HepG2 (cell line): ENCODE measurements at regions not wholly inside any gene's neighbourhood (a gene's known extent, or its start where the extent isn't known, plus 50 kb on each side); places are given as distances from the start of the nearest gene placed in this dataset.
"Not testable (repeated sequence)": the region's sequence is repeated elsewhere in the genome, so short reads cannot be mapped to it uniquely, and the experiment has no call there.

Experiments
- ATF7 ChIP-seq, 2 experiments: fragments of 450-650 bp in 1 of 2; sonication (generic) in 1 of 2; formaldehyde crosslinking in 1 of 2; IDR thresholded peaks; 2 replicates each; pipeline versions ENCODE4 v1.4.0 to v1.6.1; 2016 to 2020; ENCODE audit warnings: antibody characterized with exemption in 1 of 2, mild to moderate bottlenecking in 1 of 2, missing genetic modification reagents in 1 of 2
- EZH2 ChIP-seq: conservative IDR thresholded peaks from 2 replicates; pipeline ENCODE4 v1.6.1; 2012; ENCODE audit warnings: mild to moderate bottlenecking, low read depth, low read length, moderate library complexity
- JUN ChIP-seq: sonication (generic); formaldehyde crosslinking; IDR thresholded peaks from 2 replicates; pipeline ENCODE4 v1.4.0; 2020; ENCODE audit warnings: mild to moderate bottlenecking, missing genetic modification reagents
- STAG1 ChIP-seq: sonication (generic); formaldehyde crosslinking; IDR thresholded peaks from 2 replicates; pipeline ENCODE4 v1.4.0; 2020; ENCODE audit warnings: missing genetic modification reagents
- TARDBP ChIP-seq: sonication (generic); formaldehyde crosslinking; IDR thresholded peaks from 2 replicates; pipeline ENCODE4 v1.8.0; 2022; ENCODE audit warnings: mild to moderate bottlenecking, missing genetic modification reagents
- ZFX ChIP-seq: sonication (generic); formaldehyde crosslinking; IDR thresholded peaks from 2 replicates; pipeline ENCODE4 v1.4.0; 2020; ENCODE audit warnings: mild to moderate bottlenecking, low read depth, missing genetic modification reagents, moderate library complexity
- ZNF207 ChIP-seq: fragments of 450-650 bp; IDR thresholded peaks from 2 replicates; pipeline ENCODE4 v1.6.1; 2016; ENCODE audit warnings: antibody characterized with exemption, borderline replicate concordance
- TF ChIP-seq, protein P1 (sequence below): sonication (generic); formaldehyde crosslinking; IDR thresholded peaks from 2 replicates; pipeline ENCODE4 v1.5.0; 2020; ENCODE audit warnings: mild to moderate bottlenecking, missing genetic modification reagents, moderate library complexity

DNA sequence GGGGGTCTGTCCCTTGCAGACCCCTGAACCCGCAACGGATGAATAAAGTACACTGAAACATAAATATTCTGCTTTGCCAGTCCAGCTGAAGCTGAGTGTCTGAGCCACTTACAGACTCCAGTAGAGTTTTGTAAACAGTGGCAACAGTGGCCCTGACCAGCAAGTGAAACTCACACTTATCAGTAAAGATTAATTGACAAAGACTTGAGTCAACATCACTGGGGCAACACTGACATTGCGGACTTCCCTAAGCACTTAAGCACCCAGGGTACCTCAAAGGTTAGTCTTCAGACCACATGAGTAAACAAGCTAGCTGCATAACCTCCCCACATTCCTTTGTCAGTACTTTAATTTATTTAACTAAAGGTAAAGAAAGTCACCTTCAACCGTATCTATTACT, 79.8 kb upstream of the HSFY2 start:
- TF ChIP-seq EZH2; ZNF207; JUN; ATF7 (IDR thresholded peaks at IDR 0.05); ATF7 (CRISPR knock-in tag; IDR thresholded peaks at IDR 0.05); ZFX (CRISPR knock-in tag); TARDBP (CRISPR knock-in tag); STAG1 (CRISPR knock-in tag): not testable (repeated sequence)
- TF ChIP-seq, protein P1, sequence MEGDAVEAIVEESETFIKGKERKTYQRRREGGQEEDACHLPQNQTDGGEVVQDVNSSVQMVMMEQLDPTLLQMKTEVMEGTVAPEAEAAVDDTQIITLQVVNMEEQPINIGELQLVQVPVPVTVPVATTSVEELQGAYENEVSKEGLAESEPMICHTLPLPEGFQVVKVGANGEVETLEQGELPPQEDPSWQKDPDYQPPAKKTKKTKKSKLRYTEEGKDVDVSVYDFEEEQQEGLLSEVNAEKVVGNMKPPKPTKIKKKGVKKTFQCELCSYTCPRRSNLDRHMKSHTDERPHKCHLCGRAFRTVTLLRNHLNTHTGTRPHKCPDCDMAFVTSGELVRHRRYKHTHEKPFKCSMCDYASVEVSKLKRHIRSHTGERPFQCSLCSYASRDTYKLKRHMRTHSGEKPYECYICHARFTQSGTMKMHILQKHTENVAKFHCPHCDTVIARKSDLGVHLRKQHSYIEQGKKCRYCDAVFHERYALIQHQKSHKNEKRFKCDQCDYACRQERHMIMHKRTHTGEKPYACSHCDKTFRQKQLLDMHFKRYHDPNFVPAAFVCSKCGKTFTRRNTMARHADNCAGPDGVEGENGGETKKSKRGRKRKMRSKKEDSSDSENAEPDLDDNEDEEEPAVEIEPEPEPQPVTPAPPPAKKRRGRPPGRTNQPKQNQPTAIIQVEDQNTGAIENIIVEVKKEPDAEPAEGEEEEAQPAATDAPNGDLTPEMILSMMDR (CRISPR knock-in tag): not testable (repeated sequence)
